ENCODE measurements at regions not wholly inside any gene's neighbourhood (a gene's known extent, or its start where the extent isn't known, plus 50 kb on each side); places are given as distances from the start of the nearest gene placed in this dataset.
"Not testable (repeated sequence)": the region's sequence is repeated elsewhere in the genome, so short reads cannot be mapped to it uniquely, and the experiment has no call there.

DNA sequence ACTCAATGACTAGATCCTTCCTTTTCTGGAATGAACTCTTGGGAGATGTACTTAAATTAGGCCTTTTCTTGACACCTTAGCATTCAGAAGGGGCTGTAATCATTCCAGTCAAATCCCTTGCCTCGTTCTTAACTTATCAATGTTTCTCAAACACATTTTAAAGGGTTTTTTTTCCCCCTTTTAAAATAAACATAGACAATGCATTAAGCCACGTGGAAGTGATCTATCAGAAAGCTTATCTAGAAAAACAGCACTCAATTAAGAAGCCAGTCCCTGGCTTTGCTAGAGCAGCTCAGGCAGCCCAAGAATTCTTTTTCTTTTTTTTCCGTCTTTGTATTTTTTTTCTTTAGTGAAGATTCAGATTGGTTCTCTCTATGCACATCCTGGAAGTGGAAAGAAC is 118.2 kb downstream of the PCDH7 start:
- no peak for DNase-seq

DNA sequence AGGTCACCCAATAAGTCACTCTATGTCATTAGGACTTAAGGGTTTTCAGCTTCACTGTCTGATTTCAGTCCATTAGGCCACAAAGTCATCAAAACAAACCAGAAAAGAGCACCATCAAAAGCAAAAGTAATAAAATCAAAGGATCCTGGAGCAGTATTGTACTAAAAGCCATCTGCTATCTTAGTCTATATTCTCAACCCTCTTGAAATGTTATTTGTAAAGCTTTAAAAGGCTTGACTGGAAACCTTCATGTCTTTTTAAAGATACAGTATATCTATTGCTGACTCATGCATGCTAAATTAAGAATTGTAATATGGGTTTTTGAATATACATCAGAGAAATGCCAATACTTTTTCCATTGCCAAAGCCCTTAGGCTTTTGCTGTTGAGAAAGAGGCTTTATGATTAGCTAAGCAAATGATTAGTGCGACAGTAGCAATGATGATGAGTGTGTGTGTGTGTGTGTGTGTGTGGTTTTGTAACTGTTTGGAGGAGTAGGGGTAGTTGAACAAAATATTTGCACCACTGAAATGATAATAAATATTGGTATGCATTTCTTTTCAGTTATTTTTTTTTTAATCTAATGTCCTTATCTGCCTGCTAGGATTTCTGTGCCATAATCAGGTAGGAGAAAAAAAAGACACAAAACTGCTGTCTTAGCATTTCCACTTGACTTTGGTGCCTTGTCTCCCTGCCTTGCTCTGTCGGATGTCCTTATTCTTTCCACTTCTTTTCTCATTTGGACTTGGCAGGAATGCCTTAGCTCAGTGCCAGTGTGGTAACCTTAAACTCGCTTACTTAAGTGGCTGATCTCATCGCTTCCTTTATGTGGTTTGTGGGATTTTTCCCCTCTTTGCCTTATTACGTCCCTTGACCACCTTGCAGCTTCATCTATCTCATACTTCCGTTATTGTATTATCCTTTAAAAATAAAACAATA is 119.7 kb downstream of the PCDH7 start:
- DNase-seq, result no peak

- DNase-seq, result no peak
These were observed 120.4 kb downstream of the PCDH7 start for GRCh38 chr4:30840571-30840970.

DNA sequence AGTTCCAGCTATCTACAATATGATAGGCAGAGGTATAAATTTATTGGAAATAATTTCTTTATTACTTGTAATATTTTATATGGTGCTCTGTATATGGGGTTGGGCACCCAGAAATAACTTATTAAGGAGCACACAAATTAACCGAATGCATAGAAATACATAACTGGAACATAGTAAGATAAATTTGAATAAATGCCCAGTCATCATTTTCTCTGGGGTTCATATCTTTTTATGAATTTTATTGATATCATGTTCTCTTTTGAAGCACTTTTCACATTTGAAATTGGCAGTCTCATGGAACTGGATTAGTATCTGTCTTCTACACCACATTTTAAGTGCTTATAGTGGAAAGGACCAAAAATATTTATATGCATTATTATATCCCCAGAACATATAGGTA is 122.0 kb downstream of the PCDH7 start:
- no peak for DNase-seq

- no peak for DNase-seq
These were observed 122.5 kb downstream of the PCDH7 start for GRCh38 chr4:30842689-30843088.

GRCh38 chr4:30844861-30845582 is 124.9 kb downstream of the PCDH7 start:
- DNase-seq, result no peak

DNA sequence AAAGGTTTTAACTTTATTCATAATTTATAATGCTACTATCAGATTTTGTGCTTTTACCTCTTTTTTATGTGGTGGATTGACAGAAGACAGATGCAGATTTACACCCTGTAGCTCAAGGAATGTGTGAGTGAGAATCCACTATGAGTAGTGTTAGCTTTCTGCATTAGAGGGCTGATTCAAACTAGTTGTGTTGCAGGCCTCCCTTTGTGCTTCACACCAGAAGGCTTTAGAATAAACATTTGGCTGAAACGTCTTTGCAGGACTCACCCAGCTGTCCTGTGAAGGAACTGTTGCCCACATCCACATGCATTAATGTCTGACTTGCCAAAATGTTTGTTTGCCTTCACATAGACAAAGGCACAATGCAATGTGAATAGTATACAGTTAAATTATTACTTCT is 127.0 kb downstream of the PCDH7 start:
- no peak for DNase-seq

- DNase-seq, result no peak
These were observed 127.8 kb downstream of the PCDH7 start for GRCh38 chr4:30847958-30848357.

DNA sequence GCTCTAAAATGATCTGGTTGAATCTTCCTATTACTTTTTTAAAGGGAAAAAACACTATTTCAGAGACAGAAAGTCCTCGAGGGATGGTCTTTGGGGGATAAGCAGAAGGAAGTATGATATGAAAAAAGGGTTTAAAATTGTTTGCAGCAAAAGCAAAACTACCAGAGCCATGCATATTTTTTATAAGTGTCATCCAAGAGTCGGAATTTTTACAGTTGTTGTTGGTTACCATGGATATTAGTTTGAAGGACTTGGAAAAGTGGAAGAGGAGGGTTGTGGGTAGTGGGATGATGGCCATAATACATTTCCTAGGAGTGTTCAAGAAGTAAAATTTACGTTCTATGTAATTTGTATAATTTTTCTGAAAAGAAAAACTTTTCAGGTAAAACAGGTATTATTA is 134.4 kb downstream of the PCDH7 start:
- DNase-seq, result no peak

- no peak for DNase-seq
These were observed 135.1 kb downstream of the PCDH7 start for GRCh38 chr4:30855232-30855631.

DNA sequence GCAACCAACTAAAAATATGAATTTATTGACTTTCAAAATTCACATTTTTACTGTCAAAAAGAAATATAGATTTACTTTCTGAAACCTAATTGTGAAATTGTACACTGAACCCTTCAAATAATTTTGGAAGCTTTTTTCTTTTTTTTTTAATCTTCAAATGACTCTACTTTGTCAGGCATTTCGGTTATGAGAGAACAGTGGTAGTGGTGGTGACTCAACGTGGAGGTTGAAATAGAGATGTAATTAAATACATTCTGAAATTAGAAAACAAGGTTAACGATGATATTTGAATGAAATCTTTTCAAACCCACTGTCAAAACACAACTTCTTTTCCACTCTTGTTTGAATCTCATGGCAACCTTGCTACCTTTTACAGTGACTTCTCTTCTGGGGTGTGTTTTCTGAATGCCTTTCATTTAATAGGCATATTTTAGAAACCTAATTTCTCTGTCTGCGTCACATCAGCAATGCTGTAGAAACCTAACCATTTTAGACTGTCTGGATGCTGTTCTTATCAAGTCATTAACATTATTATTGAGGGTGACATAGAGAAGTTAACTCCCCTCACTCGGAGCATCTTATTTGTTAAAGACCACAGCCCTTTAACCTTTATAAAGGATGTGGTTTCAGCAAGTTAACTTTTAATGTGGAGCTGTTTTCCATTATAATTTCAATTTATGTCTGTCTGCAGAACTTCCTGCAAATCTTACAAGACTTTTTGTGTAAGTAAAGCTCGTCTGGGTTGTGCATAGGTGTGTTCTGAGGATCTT is 136.8 kb downstream of the PCDH7 start:
- no peak for DNase-seq

DNA sequence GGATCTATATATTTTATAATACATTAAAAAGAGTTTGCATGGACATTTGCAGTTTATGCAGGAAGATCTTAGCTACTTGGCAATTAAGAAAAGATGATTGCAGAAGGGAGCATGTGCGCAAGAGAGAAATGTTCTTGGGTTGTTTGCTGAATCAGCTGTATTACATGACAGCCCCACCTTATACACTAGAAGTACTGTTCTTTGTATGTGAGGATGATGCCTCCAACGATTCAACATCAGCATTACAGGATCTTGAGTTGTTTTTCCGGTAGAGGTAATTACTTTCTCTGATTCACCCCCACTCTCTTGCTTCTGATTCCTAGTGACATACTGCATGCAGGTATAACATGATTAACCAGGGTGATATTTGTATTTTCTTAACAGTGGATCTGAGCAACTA is 140.8 kb downstream of the PCDH7 start:
- DNase-seq, result no peak

DNA sequence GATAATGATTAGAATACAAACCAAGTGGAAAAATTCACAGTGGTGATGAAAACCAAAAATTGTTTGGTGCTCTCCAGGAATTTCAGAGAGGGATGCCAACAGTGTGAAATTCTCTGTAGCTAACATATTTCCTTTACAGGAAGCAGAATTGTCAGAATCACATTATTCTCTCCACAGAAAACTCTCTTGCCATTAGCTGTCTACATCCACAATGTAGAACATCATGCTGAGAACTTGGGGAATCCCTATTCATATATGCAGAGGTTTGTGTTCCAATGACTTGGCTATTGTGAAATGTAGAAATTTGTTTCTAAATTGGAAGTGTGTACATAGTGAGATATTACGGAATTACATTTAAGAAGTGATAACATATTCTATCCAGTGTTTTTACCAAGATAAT is 142.0 kb downstream of the PCDH7 start:
- no peak for DNase-seq

GRCh38 chr4:30863021-30863420 is 142.9 kb downstream of the PCDH7 start:
- DNase-seq, result no peak

DNA sequence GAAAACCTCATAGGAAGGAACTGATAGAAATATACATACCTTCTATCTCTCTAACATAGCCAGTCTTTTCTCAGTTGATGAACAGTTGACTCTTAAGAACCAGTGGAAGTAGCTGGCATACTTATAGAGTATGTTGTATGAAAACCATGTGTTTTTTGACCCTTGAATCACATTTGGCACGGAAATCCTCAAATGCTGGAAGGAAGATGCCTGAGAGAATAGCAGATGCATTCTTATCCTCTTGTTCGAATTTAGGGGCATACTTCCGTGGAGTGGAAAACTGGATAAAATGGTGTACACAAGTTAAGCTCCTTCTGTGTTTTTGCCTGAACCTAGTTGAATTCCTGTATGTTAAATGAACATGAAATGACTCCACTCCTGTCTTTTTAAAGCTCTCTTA is 145.5 kb downstream of the PCDH7 start:
- DNase-seq, result no peak

DNA sequence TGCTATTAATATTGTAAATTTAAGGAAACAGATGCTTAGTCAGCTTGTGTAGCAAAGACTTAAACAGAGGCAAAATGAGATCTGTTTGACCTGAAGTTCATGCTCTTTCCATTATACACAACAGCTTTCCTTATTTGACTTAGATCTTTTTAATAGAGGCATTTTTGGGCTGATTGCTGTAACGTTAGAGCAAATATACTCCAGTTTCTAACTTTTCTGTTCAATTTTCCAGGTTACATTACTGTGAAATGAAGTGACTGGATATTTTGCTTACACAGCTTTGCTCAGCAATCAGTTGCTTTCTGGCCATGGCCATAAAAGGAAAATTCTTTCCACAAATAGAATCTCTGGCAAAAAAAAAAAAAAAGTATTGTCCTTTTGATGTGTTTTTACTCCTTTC is 146.2 kb downstream of the PCDH7 start:
- DNase-seq, result no peak

DNA sequence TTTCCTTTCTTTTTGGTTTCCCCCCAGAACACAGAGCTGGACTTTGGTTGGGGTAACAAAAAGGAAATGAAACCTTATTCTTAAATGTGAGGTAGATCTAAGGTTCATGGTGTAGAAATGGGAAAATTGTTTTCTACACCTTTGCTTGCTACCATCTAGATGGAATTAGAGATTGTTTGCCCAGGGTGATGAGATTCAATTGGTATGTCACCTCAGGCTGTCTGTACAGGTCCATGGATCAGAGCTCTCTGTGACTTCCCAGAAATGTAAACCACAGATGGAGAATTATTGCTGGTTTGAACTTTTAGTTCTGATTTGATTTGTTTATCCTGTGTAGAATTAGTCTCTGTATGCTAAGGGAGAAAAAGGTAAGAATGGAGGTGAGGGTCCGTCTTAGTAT is 146.7 kb downstream of the PCDH7 start:
- DNase-seq, result no peak

DNA sequence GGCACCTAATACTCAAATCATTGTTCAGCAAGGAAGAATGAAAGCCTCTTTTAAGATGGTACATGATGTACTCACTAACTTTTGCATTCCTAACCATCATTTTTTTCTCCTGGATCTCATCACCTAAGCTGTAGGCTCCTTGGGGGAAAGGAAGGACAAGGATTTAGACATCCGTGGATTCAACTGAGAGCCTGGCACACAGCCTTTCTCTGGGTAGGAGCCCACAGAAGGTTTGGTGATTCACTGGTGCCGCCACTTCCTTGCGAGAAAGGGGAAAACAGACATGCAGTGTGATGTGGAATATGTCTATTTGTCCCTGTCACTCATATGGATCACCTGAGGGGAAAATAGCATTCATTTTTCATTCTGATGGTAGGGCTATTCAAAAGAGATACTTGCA is 147.3 kb downstream of the PCDH7 start:
- DNase-seq, result no peak

DNA sequence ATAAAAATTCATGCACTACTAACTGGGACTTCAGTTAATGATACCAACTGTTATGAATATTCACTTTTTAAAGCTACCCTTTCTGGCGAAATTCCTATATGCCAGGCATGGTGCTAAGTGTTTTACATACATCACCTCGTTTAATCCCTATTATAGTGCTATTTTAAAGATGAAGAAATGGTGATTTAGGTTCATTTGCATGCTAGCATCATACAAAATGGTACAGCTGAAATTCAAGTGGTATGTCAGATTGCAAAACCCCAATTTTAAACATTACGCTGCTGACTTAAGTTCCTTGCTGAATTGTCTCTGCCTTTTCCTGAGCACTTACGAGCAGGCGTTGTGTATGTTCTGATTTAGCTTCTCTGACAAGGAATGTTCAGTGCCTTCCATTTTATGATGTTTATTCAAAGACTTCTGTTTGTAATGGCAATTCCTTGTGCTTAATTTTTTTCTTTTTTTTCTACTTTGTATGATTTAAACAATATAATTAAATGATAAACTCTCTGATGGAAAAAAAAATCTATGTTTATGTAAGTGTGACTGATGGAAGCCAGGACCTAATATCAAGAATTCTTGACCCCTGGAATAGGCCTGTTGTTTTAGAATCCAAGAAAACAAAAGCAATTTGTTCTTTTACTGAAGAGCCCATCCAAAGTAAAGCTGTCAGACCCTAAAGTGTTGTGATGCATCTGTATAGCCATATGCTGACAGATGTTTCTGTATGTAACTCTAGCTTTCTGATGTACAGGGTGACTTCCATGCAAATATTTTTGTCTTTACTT is 148.1 kb downstream of the PCDH7 start:
- DNase-seq, result no peak

DNA sequence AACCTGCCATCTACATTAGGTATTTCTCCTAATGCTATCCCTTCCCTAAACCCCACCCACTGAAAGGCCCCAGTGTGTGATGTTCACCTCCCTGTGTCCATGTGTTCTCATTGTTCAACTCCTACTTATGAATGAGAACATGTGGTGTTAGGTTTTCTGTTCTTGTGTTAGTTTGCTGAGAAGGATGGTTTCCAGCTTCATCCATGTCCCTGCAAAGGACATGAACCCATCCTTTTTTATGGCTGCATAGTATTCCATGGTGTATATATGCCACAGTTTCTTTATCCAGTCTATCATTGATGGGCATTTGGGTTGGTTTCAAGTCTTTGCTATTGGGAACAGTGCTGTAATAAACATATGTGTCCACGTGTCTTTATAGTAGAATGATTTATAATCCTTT is 149.2 kb downstream of the PCDH7 start:
- not testable (repeated sequence) for DNase-seq

DNA sequence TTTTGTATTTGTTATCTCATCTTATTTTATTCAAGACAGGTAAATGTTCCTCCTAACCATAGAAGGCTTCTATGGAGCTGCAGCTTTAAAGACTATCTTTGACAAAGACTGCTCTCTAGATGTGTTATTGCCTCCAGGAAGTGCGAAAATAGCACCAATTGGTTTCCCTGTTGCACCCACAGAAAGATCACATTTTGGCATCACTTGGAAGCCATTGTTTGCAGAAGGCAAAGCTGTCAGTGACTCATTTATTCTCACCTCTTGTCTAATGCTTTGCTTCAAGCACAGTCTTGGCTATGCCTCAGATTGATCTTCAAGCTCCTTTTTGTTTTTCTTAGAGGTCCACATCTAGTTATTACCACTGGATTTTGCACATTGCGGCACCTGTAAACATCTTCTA is 150.3 kb downstream of the PCDH7 start:
- DNase-seq, result no peak

DNA sequence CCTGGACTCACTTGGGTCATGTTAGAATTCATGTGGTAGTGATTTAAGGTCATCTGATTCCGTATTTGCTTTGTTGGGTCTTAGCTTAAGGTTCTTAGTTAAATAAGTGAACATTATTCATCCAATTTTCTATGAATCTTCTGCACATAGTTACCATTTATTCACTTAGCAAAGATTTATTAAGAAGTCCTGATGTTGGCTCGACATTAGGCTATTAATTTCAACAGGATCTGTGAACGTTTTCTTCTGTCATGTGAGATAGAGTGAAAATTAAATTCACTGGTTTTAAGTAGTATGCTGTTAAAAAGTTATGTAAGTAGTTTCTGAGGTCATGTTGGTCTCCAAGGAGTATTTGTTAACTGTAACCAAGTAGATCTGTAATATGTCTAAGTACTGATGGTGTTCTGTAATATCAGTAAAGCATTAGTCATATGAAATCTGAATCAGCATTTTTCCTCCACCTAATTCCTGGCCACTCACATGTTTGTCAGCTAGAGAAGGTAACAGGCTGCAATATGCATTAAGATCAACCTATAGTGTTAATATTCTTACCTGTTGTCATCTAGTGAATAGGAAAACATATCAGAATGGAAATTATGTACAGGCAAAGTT is 155.6 kb downstream of the PCDH7 start:
- no peak for DNase-seq

Data from GOT3 (cell line).